ENCODE measurements at regions not wholly inside any gene's neighbourhood (a gene's known extent, or its start where the extent isn't known, plus 50 kb on each side); places are given as distances from the start of the nearest gene placed in this dataset.

GRCh38 chr4:27887646-27888045 is 1027.0 kb downstream of the STIM2 start:
- Histone ChIP-seq H3K27me3 (replicated peaks in 1 of 2; ENCODE audit: control insufficient read depth in 2 of 2, insufficient read depth in 2 of 2, low read length in 1 of 2) (no peaks in the 10 kb centered on the region), H3K9ac (ENCODE audit: control insufficient read depth, insufficient read depth, low read length) (no peak overlapping the region), H3K4me1 (ENCODE audit: control insufficient read depth, insufficient read depth, low read length) (no peaks in the 10 kb centered on the region), H3K27ac (ENCODE audit: control insufficient read depth, insufficient read depth) (no peak overlapping the region), H3K4me2 (ENCODE audit: control insufficient read depth, insufficient read depth) (no peak overlapping the region), H2AFZ (ENCODE audit: control insufficient read depth, low read depth, low read length) (no peak overlapping the region), H3K36me3 (ENCODE audit: control insufficient read depth in 2 of 2, insufficient read depth in 2 of 2, low read length in 1 of 2) (no peaks in the 10 kb centered on the region), H3K4me3 (no peak overlapping the region), H4K20me1 (ENCODE audit: control insufficient read depth, insufficient read depth) (no peaks in the 10 kb centered on the region), H3K9me3 (replicated peaks; ENCODE audit: control insufficient read depth, insufficient read depth, low read length) (no peaks in the 10 kb centered on the region), H3K79me2 (ENCODE audit: control insufficient read depth, insufficient read depth, low read length) (no peaks in the 10 kb centered on the region)
- SMC1A ChIA-PET (ENCODE audit: uncharacterized antibody, unreplicated experiment): no interaction called here
- intact Hi-C loops (cut with micrococcal nuclease; ENCODE audit: unreplicated experiment): no loop called here
- no peak for DNase-seq (ENCODE audit: low read depth, low spot score)
- WGBS (ENCODE audit: insufficient coverage, insufficient replicate concordance, low lambda C conversion rate, missing lambda C conversion rate): 5% methylated on average over 2 of the region's 2 CpGs
- POLR2A ChIA-PET: no interaction called here
- in situ Hi-C loops (cut with MboI): no loop called here
- RAD21 ChIA-PET (ENCODE audit: unreplicated experiment): no interaction called here
- ATAC-seq: no peak
- no peak for TF ChIP-seq RAD21 (IDR thresholded peaks at IDR 0.05; ENCODE audit: insufficient read depth, low read depth, low read length)
- TF ChIP-seq TBL1XR1 (IDR thresholded peaks at IDR 0.05; ENCODE audit: low read depth, low read length): no peak
- no peak for TF ChIP-seq EGR1 (IDR thresholded peaks at IDR 0.05; ENCODE audit: borderline replicate concordance in 1 of 2, low read depth in 2 of 2, low read length in 2 of 2)
- no peak for TF ChIP-seq IKZF2 (IDR thresholded peaks at IDR 0.05)
- no peak for TF ChIP-seq MTA2 (IDR thresholded peaks at IDR 0.05; ENCODE audit: low read depth)
- no peak for TF ChIP-seq HDAC6 (IDR thresholded peaks at IDR 0.05; ENCODE audit: unreplicated experiment)
- TF ChIP-seq, protein P1, sequence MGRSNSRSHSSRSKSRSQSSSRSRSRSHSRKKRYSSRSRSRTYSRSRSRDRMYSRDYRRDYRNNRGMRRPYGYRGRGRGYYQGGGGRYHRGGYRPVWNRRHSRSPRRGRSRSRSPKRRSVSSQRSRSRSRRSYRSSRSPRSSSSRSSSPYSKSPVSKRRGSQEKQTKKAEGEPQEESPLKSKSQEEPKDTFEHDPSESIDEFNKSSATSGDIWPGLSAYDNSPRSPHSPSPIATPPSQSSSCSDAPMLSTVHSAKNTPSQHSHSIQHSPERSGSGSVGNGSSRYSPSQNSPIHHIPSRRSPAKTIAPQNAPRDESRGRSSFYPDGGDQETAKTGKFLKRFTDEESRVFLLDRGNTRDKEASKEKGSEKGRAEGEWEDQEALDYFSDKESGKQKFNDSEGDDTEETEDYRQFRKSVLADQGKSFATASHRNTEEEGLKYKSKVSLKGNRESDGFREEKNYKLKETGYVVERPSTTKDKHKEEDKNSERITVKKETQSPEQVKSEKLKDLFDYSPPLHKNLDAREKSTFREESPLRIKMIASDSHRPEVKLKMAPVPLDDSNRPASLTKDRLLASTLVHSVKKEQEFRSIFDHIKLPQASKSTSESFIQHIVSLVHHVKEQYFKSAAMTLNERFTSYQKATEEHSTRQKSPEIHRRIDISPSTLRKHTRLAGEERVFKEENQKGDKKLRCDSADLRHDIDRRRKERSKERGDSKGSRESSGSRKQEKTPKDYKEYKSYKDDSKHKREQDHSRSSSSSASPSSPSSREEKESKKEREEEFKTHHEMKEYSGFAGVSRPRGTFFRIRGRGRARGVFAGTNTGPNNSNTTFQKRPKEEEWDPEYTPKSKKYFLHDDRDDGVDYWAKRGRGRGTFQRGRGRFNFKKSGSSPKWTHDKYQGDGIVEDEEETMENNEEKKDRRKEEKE (IDR thresholded peaks at IDR 0.05): no peak
- TF ChIP-seq, protein P2, sequence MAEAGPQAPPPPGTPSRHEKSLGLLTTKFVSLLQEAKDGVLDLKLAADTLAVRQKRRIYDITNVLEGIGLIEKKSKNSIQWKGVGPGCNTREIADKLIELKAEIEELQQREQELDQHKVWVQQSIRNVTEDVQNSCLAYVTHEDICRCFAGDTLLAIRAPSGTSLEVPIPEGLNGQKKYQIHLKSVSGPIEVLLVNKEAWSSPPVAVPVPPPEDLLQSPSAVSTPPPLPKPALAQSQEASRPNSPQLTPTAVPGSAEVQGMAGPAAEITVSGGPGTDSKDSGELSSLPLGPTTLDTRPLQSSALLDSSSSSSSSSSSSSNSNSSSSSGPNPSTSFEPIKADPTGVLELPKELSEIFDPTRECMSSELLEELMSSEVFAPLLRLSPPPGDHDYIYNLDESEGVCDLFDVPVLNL (IDR thresholded peaks at IDR 0.05; ENCODE audit: low read depth, low read length): no peak
- TF ChIP-seq, protein P3, sequence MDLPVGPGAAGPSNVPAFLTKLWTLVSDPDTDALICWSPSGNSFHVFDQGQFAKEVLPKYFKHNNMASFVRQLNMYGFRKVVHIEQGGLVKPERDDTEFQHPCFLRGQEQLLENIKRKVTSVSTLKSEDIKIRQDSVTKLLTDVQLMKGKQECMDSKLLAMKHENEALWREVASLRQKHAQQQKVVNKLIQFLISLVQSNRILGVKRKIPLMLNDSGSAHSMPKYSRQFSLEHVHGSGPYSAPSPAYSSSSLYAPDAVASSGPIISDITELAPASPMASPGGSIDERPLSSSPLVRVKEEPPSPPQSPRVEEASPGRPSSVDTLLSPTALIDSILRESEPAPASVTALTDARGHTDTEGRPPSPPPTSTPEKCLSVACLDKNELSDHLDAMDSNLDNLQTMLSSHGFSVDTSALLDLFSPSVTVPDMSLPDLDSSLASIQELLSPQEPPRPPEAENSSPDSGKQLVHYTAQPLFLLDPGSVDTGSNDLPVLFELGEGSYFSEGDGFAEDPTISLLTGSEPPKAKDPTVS (IDR thresholded peaks at IDR 0.05; ENCODE audit: low read depth, low read length): no peak
- no peak for TF ChIP-seq CREB1 (IDR thresholded peaks at IDR 0.05; ENCODE audit: low read depth)
- TF ChIP-seq STAT3 (IDR thresholded peaks at IDR 0.05; ENCODE audit: low read depth, low read length): no peak
- TF ChIP-seq, protein P4, sequence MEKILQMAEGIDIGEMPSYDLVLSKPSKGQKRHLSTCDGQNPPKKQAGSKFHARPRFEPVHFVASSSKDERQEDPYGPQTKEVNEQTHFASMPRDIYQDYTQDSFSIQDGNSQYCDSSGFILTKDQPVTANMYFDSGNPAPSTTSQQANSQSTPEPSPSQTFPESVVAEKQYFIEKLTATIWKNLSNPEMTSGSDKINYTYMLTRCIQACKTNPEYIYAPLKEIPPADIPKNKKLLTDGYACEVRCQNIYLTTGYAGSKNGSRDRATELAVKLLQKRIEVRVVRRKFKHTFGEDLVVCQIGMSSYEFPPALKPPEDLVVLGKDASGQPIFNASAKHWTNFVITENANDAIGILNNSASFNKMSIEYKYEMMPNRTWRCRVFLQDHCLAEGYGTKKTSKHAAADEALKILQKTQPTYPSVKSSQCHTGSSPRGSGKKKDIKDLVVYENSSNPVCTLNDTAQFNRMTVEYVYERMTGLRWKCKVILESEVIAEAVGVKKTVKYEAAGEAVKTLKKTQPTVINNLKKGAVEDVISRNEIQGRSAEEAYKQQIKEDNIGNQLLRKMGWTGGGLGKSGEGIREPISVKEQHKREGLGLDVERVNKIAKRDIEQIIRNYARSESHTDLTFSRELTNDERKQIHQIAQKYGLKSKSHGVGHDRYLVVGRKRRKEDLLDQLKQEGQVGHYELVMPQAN (conservative IDR thresholded peaks at IDR 0.05): no peak
- TF ChIP-seq, protein P5, sequence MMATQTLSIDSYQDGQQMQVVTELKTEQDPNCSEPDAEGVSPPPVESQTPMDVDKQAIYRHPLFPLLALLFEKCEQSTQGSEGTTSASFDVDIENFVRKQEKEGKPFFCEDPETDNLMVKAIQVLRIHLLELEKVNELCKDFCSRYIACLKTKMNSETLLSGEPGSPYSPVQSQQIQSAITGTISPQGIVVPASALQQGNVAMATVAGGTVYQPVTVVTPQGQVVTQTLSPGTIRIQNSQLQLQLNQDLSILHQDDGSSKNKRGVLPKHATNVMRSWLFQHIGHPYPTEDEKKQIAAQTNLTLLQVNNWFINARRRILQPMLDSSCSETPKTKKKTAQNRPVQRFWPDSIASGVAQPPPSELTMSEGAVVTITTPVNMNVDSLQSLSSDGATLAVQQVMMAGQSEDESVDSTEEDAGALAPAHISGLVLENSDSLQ (IDR thresholded peaks at IDR 0.05): no peak
- BruUV-seq (replicated peaks): no TSS peak
- FAIRE-seq: no peak
- CTCF ChIA-PET: interaction anchor here (0.8 to 1.5 kb wide), 2 partner anchors 57 to 196 kb away, joined by 3 read pairs; no protein-coding TSS in a partner anchor

All from GM12878 (cell line).